ENCODE measurements at regions not wholly inside any gene's neighbourhood (a gene's known extent, or its start where the extent isn't known, plus 50 kb on each side); places are given as distances from the start of the nearest gene placed in this dataset.

GRCh38 chr2:62425684-62426083, 80.3 kb downstream of the TMEM17 start:
- H3K4me3 Mint-ChIP-seq: no peak overlapping the region
- ATAC-seq: no peak

GRCh38 chr2:62424899-62425298, 81.1 kb downstream of the TMEM17 start:
- ChIA-PET POLR2A (no interaction called here), CTCF (no interaction called here)
- TF ChIP-seq CTCF (IDR thresholded peaks at IDR 0.05): no peak
- Mint-ChIP-seq H3K27ac (no peak overlapping the region), H3K4me1 (ENCODE audit: low read depth) (no peaks in the 10 kb centered on the region), H3K27me3 (no peaks in the 10 kb centered on the region), H3K36me3 (ENCODE audit: low read depth) (no peaks in the 10 kb centered on the region), H3K4me3 (no peak overlapping the region), H3K9me3 (peaks cover 1% of the 10 kb centered on the region)
- DNase-seq (no peak), ATAC-seq (no peak)
- intact Hi-C loops (cut with micrococcal nuclease): no loop called here

More at GRCh38 chr2:62425684-62426083, 80.3 kb downstream of the TMEM17 start:
- POLR2A ChIA-PET: no interaction called here
- DNase-seq: no peak
- CTCF ChIA-PET: no interaction called here
- H3K9me3 Mint-ChIP-seq: no peaks in the 10 kb centered on the region
- H3K4me1 Mint-ChIP-seq (ENCODE audit: low read depth): no peaks in the 10 kb centered on the region
- no peak overlapping the region for H3K27ac Mint-ChIP-seq
- no peak for TF ChIP-seq CTCF (IDR thresholded peaks at IDR 0.05)
- no peaks in the 10 kb centered on the region for H3K36me3 Mint-ChIP-seq (ENCODE audit: low read depth)
- no peaks in the 10 kb centered on the region for H3K27me3 Mint-ChIP-seq
- intact Hi-C loops (cut with micrococcal nuclease): no loop called here

- ChIA-PET CTCF (no interaction called here), POLR2A (no interaction called here)
- Mint-ChIP-seq H3K27ac (no peak overlapping the region), H3K4me1 (ENCODE audit: low read depth) (no peaks in the 10 kb centered on the region), H3K27me3 (no peaks in the 10 kb centered on the region), H3K36me3 (ENCODE audit: low read depth) (no peaks in the 10 kb centered on the region), H3K9me3 (peaks cover 5% of the 10 kb centered on the region), H3K4me3 (no peak overlapping the region)
- TF ChIP-seq CTCF (IDR thresholded peaks at IDR 0.05): no peak
- no peak for DNase-seq
- intact Hi-C loops (cut with micrococcal nuclease): no loop called here
- no peak for ATAC-seq
These were observed 82.0 kb downstream of the TMEM17 start for GRCh38 chr2:62423883-62424458.

- Mint-ChIP-seq H3K27ac (no peak overlapping the region), H3K4me1 (ENCODE audit: low read depth) (no peaks in the 10 kb centered on the region), H3K9me3 (peaks cover 8% of the 10 kb centered on the region), H3K4me3 (no peak overlapping the region), H3K36me3 (ENCODE audit: low read depth) (no peaks in the 10 kb centered on the region), H3K27me3 (no peaks in the 10 kb centered on the region)
- no peak for ATAC-seq
- ChIA-PET POLR2A (no interaction called here), CTCF (no interaction called here)
- TF ChIP-seq CTCF (IDR thresholded peaks at IDR 0.05): no peak
- intact Hi-C loops (cut with micrococcal nuclease): no loop called here
- DNase-seq: no peak
These were observed 82.8 kb downstream of the TMEM17 start for GRCh38 chr2:62423235-62423634.

- H3K4me1 Mint-ChIP-seq (ENCODE audit: low read depth): peaks cover 12% of the 10 kb centered on the region
- intact Hi-C loops (cut with micrococcal nuclease): no loop called here
- no peak for TF ChIP-seq CTCF (IDR thresholded peaks at IDR 0.05)
- ChIA-PET POLR2A (no interaction called here), CTCF (interaction anchor here (0.8 to 1.3 kb wide), 2 partner anchors 235 to 497 kb away, joined by 3 read pairs; no protein-coding TSS in a partner anchor)
- H3K27ac Mint-ChIP-seq: no peak overlapping the region
- DNase-seq (no peak), ATAC-seq (no peak)
- H3K36me3 Mint-ChIP-seq (ENCODE audit: low read depth): no peaks in the 10 kb centered on the region
- peaks cover 7% of the 10 kb centered on the region for H3K9me3 Mint-ChIP-seq
- no peaks in the 10 kb centered on the region for H3K27me3 Mint-ChIP-seq
- H3K4me3 Mint-ChIP-seq: no peak overlapping the region
These were observed 90.5 kb downstream of the TMEM17 start for GRCh38 chr2:62415518-62415917.
